ENCODE measurements at regions not wholly inside any gene's neighbourhood (a gene's known extent, or its start where the extent isn't known, plus 50 kb on each side); places are given as distances from the start of the nearest gene placed in this dataset.

DNA sequence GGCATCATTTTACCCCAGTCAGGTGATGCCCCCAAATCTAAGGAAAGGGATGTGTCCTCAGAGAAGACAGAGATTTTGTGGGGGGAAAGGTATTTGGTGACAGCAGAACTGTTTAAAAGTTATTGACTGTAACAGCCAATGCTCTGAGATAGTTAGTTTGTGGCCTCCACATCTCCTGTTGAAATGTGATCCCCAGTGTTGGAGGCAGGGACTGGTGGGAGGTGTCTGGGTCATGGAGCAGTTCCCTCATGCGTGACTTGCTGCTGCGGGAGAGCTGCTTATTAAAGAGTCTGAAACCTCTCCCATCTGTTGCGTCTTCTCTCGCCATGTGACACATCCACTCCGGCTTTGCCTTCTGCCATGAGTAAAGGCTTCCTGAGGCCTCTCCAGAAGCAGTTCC, 282.8 kb upstream of the FOXQ1 start:
- peak; percentile 62 for DNase-seq (ENCODE audit: low spot score)

- DNase-seq (ENCODE audit: low spot score): no peak
Measured at GRCh38 chr6:1028723-1029122, 283.2 kb upstream of the FOXQ1 start.

GRCh38 chr6:1027795-1028569, 283.9 kb upstream of the FOXQ1 start:
- no peak for DNase-seq (ENCODE audit: low spot score)

- peak; percentile 76 for DNase-seq (ENCODE audit: low spot score)
Measured at GRCh38 chr6:1027109-1027794, 284.6 kb upstream of the FOXQ1 start.

- no peak for DNase-seq (ENCODE audit: low spot score)
Measured at GRCh38 chr6:1025821-1026220, 286.1 kb upstream of the FOXQ1 start.

DNA sequence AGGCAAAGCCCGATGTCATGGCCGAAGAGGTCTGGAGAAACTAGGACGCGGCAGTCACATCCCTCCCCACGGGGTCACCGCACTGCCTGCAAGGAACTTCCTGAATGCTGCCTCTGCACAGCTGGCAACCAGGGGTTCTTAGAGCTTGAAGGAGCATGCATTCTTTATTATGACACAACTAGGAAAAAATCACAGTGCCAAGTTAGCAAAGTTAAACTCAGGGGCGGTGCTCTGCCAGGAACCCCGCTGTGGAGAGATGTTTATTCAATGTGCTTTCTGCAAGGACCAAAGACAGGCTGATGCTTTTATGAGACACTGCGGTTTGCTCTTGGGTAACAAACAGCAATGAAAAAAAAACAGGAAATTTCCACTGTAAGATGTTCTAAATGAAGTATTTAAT, 287.3 kb upstream of the FOXQ1 start:
- peak; percentile 91 for DNase-seq (ENCODE audit: low spot score)

DNA sequence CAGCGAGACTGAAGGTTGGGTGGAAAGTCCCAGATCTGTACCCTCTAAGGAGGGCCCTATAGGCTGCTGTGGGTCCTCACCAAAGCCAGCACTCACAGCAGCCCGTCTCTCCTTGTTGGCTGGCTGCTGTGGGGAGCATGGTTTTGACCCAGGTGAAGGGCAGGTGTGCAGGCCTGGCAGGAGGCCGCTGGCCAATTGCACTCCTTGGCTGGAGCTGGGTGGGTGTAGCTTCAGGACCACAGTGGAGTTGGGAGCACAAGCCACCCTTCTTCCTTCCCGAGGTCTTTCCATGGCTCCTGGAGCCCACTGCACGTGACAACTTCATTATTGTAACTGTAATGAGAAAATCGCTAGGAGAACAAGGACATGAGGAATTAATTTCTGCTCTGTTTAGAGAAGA, 287.7 kb upstream of the FOXQ1 start:
- no peak for DNase-seq (ENCODE audit: low spot score)

DNA sequence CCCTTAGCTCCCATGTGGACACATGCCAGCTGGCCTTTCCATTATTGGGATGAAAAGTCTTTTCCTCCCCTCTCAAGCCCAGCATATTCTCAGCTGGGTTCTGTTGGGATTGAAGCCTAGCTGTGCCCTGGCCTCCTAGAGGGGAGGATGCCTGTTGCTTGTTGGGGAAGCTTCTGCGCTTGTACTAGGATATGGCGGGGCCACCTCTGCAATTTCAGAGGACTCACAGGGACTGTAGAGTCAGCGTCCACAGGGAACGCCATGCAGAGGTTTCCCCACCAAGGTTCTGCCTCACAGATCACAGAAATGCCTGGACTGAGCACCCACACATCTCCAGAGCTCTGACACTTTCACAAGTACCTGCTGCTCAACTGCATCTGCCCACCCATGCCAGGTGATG, 288.7 kb upstream of the FOXQ1 start:
- no peak for DNase-seq (ENCODE audit: low spot score)

GRCh38 chr6:1022719-1023118, 289.2 kb upstream of the FOXQ1 start:
- no peak for DNase-seq (ENCODE audit: low spot score)

- no peak for DNase-seq (ENCODE audit: low spot score)
Measured at GRCh38 chr6:1020837-1021236, 291.1 kb upstream of the FOXQ1 start.

- DNase-seq (ENCODE audit: low spot score): no peak
Measured at GRCh38 chr6:1020133-1020532, 291.8 kb upstream of the FOXQ1 start.

DNA sequence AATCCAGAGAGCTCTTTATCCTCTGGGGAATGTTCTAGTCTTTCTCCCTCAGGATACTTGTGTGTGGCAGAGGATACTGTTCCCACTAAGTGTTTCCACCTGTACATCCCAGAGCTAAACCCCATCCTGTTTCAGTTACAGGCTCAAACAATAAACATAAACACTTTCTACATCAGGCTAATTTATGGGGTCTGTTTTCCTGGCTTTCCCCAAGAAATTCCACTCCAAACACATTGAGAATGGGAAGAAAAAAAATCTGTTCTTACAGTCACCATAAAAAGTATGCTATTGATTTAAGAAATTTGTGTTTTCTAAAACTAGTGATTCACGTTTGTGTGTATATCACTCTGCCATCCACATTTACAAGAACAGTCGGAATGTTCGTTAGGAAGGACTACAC, 293.9 kb upstream of the FOXQ1 start:
- DNase-seq (ENCODE audit: low spot score): no peak

DNA sequence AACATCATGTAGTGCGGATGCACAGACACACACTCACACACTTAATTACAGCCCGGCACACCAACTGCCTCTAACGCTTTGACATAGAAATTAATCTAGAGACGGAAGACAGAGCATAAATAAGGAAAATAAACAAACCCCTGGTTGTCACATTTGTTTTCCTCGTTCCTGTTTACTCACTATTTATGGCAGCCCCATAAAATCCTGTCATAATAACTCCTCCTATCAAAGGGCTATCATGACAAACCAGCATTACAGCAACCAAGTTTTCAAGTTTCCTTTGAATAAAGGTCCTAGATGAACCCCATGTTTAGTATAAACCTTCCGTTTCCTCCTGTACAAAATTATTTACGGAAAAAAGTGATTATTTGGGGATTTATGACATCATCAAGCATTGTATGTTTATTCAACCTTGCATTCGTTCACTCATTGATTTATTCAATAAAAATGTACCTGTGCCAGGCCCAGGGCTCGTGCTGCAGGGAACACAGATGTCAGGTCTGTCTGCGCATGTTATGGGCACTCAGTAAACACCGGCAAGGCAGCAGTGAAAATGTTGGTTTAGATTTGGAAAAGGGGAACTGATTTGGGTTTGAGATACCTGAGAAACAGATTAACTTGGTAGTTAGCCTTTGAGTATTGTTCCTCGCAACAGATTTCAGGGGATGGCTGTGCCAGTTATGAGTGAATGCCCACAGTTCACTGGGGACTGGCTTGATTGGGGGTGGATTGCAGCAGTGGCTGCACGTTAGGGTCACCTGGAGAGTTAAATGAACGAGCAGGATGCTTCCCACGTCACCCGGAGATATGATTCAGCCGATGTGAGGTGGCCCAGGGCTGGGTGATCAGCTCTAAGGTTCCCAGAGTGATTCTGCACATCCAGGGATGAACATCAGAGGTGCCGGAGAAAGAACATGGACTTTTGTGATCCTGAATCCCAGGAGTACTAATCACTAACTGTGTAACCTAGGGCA, 295.3 kb upstream of the FOXQ1 start:
- DNase-seq (ENCODE audit: low spot score): no peak

GRCh38 chr6:1015825-1016224, 296.1 kb upstream of the FOXQ1 start:
- DNase-seq (ENCODE audit: low spot score): peak; percentile 20

GRCh38 chr6:1014431-1014807, 297.5 kb upstream of the FOXQ1 start:
- DNase-seq (ENCODE audit: low spot score): no peak

DNA sequence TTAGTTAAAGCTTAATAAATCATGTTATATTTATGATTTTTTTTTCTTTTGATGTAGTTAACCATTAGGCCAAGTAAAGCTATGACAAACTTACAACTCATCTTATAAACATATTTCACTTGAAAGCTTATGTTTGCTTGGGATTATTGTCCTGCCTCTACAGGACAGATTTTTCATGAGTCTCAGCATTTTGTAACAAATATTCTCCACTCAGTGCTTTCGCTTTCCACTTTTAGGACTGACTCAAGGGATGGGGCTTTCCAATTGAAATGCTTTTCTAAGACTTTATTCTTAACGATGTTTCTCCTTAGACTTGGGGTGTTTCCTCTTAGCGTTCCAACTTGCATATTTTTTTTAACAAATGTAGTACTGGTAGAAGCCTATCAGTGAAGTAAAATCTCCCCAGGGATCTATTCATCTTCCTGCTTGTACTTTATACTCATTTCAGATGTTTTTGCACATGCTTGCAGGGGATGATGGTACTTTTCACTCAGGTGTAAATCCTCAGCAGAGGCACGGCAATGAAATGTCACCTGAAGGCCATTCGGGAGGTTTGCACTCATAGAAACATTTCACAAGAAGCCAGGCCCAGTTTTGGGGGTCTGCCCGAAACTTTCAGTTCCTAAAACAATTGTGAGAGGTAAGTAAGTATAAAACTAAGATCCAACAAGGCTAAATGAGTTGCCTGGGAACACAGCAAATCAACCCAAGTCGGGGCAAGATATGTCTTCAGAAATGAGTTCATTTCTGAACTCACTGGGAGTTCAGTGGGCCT, 298.1 kb upstream of the FOXQ1 start:
- DNase-seq (ENCODE audit: low spot score): no peak

DNA sequence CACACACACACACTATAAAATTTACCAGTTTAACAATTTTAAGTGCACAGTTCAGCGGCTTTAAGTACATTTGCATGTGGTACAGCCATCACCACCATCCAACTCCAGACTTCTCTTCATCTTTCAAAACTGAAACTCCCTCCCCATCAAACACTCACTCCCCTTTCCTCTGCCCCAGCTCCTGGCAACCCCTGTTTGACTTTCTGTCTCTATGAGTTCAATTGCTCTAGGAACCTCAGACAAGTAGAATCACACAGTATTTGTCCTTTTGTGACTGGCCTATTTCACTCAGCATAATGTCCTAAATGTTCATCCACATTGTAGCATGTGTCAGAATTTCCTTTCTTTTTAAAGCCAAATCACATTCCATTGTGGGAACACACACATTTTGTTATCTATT, 302.8 kb upstream of the FOXQ1 start:
- DNase-seq (ENCODE audit: low spot score): no peak

GRCh38 chr6:1007159-1007558, 304.7 kb upstream of the FOXQ1 start:
- no peak for DNase-seq (ENCODE audit: low spot score)

DNA sequence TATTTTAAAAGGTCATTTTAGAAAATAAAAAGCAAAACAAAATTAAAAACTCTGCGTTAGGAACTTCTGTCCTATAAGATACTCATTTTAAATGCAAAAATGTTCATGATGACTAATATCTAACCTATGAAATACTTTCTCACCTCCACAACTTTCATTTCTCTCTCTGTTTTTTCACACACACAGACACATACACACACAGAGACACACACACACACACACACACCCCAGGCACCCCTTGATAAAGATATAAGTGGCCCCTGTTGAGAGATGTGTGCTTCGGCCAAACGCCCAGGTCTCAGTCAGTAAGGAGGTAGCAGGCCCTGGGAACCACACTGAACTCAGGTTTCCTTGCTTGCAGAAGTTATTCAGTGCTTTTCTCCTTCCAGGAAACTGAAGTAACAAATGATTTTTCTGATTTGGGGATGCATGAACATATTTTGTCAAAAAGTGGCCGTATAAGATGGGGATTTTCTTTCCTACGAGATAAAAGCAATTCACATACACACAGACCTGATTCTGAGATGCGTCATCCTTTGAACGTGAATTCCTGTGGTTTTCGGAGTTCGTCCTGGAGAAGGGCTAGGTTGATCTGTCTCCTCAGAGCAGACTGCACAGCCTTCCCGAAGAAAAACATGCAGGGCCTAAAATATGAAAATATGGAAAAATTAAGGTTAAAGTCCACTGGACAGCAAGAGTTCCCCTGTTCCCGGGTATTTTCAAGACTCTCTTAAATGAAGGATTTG, 306.8 kb upstream of the FOXQ1 start:
- no peak for DNase-seq (ENCODE audit: low spot score)

DNA sequence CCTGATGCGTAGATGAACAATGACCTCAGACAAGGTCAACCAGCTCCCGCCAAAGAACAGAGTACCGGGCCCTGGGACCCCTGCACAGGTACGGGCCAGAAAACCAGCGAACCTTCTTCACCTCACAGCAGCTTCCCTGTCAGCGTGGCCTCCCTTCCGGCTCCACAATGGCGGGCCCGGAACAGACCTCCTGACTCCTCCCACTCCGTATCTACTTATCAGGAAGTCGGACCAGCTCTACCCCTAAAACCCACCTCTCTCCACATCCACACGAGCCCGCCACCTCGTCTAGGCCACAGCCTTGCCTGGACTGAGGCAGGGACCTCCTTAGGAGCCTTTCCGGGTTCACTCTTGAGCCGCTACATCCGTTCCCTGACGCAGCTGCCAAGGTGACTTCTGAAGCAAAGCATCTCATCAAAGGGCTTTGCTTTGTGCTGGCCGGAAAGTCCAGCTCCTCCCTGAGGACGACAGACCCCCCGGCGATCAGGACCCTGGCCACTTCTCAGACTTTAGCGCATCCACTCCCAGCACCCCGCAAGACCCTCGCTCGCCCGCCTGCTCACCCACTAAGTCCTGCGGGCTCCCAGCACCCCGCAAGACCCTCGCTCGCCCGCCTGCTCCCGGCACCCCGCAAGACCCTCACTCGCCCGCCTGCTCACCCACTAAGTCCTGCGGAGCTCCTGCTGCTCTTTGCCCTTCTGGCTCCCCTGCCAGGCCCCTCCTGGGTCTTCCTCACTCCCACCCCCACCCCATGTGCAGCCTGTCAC, 308.3 kb upstream of the FOXQ1 start:
- no peak for DNase-seq (ENCODE audit: low spot score)

All from AG20443 (cell line).